ENCODE measurements at regions not wholly inside any gene's neighbourhood (a gene's known extent, or its start where the extent isn't known, plus 50 kb on each side); places are given as distances from the start of the nearest gene placed in this dataset.
"Not testable (repeated sequence)": the region's sequence is repeated elsewhere in the genome, so short reads cannot be mapped to it uniquely, and the experiment has no call there.

DNA sequence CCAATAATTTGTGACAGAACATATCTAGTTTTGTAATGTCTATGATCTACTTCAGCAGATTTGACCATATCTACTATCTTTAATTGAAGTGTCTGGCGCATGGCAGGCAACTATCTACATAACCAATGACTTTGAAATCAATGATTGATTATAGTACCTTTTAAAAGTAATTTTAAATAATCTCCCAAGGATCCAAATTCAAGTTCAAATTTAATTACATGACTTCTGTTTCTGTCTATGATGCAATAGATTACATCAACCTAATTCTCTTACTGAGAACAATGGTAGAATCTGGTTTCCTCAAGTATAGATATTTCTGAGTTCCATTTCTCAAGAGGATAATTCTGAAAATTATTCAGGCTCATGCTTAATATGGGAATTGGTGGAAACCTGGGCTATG is 177.4 kb upstream of the IL15 start:
- DNase-seq = no peak

DNA sequence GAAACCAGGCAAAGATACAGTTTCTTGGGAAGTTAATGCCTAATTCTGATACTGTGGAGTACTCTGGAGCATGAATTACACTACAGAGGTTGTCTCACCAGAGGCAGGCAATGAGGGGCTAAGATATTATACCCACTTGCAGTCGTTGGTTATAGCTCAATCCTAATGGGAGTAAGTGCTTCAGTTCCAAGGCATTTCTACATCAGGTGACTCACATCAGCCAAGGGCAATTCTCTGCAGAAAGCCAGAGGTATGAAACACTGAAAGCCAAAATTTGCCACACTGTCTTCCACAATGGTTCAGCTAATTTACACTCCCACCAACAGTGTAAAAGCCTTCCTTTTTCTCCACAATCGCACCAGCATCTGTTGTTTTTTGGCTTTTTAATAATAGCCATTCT is 174.0 kb upstream of the IL15 start:
- DNase-seq = no peak

DNA sequence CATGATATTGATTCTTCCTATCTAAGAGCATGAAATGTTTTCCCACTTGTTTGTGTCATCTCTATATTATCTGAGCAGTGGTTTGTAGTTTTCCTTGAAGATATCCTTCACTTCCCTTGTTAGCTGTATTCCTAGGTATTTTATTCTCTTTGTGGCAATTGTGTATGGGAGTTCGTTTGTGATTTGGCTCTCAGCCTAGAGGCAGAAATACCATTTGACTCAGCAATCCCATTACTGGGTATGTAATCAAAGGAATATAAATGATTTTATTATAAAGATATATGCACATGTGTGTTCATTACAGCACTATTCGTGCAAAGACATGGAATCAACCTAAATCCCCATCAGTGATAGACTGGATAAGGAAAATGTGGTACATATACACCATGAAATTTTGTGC is 172.7 kb upstream of the IL15 start:
- DNase-seq = no peak

DNA sequence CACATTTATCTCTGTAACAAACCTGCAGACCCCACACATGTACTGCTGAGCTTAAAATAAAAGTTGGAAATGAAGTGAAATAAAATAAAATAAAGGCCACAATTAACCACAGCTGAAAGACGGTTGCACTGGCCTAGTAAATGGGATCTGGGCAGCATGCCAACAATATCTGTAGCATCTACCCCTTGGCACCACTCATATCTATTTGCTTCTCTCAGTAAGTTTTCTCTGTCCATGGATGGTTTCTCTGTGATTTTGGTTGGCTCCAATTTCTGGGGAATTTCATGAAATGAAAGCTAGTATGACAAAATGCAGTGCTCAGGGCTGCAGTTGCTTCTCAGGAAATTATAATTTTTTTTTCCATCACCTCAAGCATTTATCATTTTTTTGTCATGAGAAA is 172.0 kb upstream of the IL15 start:
- peak; percentile 8 for DNase-seq

DNA sequence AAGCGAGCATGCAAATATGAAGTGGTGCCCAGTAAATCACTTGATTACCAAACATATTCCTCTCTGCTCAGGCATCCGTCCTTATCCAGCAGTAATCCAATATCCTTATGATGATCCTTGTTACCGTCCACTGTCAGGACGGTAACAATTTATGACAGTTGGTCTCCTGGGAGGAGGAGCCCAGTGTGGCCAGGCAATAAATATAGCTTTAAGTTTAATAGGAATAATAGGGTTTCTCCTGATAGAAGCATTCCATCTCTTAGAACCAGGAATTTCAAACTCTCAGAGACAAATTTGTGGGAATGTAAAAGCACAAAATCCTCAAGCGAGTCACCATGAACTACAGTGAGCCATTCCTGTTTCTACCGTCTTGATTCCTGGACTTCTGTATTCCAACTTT is 171.2 kb upstream of the IL15 start:
- peak; percentile 71 for DNase-seq

DNA sequence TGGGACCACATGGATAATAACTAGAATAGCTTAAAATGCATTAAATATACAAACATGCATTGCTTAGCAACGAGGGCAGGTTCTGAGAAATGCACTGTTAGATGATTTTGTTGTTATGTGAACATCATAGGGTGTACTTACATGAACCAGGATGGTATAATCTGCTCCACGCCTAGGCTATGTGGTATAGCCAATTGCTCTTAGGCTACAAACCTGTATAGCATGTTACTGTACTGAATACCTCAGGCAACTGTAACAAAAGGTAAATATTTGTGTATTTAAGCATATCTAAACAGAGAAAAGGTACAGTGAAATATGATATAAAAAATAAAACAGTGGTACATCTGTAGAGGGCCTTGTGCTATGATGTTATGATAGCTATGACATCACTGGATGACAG is 169.2 kb upstream of the IL15 start:
- DNase-seq = no peak

DNA sequence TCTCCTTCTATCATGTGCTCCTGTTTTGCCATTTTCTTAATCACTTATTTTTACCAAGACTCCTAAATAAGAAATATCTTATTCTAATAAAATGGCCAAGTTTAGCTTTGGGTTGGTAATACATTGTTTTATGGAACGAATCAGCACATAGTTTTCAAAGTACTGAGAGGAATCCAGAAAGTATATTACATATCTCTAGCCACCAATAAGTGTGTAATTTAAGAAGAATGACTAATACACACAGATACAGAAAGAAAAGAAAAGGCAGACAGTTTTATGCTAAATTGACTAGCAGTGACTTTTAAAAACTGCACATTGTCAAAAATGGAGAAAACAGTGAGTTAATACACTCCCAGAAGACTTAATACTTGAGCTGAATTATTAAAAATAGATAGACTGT is 167.0 kb upstream of the IL15 start:
- peak; percentile 37 for DNase-seq

DNA sequence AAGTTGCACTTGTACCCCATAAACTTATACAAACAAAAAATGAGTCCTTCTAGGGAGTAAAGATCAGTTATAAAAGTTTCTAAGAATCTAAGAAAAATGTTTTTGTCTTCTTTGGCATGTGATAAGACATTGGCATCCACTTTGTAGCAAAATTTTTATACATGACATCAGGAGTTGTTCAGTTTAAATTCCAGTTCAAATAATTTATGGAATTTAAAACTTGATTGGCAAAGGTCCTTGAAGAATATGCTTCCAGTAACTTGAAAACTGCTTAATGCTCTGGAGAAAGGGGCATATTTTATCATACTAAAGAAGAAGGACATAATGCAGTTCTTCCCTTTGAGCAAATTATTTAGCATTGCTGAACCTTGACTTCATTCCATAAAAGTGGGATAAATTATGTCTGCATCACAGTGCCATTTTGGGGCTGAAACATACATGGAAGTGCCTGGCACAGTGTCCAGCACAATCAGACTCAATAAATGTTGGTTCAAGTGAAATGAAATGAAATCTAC is 163.3 kb upstream of the IL15 start:
- peak; percentile 70 for DNase-seq

DNA sequence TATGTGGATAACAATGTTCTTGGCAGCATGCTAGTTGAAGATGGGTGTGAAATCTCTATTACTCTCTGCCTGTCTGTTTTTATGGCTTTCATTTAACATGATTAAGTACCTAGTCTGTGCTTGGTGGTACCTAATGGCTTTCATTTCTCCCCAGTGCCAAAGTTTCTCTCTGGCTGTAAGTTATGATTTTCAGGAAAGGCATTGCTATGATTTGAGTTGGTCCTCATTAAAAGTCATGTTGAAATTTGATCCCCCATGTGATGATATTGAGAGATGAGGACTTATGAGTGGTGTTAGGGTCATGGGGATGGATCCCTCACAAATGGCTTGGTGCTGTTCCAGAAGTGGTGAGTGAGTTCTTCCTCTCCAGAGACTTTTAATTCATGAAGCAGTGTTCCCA is 162.4 kb upstream of the IL15 start:
- peak; percentile 49 for DNase-seq

DNA sequence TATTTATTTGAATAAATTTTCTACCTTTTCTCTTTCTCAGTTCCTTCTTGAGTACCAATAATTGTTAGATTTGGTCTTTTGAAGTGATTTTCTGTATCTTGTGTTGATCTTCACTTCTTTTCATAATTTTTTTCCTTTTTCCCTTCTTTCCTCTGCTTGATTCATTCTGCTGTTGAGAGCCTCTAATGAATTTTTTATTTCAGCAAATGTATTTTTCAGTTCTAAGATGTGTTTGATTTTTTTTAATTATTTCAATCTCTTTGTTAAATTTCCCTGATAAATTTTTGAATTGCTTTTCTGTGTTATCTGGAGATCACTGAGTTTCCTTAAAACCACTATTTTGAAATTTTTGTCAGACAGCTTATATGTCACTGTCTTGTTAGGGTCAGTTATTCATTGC is 155.4 kb upstream of the IL15 start:
- DNase-seq = no peak

DNA sequence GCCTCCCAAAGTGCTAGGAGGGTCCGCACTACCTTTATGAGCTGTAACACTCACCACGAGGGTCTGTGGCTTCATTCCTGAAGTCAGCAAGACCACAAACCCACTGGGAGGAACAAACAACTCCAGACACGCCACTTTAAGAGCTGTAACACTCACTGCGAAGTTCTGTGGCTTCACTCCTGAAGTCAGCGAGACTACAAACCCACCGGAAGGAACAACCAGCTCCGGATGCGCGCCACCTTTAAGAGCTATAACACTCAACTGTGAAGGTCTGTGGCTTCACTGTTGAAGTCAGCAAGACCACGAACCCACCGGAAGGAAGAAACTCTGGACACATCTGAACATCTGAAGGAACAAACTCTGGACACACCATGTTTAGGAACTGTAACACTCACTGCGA is 152.1 kb upstream of the IL15 start:
- not testable (repeated sequence) for DNase-seq

DNA sequence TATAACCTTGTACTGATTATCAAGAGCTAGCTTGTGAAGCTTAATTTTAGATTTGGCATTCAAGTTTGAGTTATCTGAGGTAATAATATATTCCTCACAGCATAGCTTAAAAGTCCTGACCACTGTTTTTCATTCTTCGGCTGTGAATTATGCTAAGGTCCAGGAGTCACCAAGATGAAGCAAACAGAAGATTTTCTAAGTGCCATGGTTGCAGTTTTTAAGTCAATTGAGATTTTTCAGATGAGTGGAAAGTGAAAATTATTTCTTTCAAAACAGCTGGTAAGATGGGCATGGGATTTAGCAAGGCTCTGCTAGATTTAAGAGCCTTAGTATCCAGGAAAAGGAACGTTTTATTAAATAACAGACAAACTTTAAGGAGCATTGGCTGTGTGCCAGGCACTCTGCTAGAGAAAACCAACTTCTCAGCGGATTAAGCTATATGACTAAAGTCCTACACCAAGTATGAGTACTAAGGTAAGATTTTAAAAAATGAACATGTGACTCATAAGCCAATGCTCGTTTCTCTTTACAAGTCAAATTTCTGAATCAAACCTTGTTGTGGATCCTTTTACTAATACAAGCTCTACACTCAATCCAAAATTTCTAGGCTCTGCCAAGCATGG is 149.9 kb upstream of the IL15 start:
- peak; percentile 87 for DNase-seq

DNA sequence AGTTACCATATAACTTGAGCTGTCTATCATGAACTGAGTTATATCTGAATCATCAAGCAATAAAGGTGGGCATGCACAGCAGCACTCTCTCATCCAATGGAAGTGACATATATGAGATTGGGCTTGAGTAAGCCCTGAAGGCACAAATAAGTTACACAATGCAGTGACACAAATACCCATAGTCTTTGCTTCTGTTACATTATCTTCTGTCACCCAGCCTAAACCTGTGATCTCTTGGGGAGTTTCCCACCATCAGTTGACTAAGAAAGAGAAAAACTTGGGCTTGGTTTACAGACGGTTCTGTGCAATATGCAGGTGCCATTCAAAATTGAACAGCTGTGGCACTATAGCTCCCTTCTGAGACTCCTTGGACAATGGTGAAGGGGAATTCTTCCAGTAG is 138.8 kb upstream of the IL15 start:
- DNase-seq = no peak

DNA sequence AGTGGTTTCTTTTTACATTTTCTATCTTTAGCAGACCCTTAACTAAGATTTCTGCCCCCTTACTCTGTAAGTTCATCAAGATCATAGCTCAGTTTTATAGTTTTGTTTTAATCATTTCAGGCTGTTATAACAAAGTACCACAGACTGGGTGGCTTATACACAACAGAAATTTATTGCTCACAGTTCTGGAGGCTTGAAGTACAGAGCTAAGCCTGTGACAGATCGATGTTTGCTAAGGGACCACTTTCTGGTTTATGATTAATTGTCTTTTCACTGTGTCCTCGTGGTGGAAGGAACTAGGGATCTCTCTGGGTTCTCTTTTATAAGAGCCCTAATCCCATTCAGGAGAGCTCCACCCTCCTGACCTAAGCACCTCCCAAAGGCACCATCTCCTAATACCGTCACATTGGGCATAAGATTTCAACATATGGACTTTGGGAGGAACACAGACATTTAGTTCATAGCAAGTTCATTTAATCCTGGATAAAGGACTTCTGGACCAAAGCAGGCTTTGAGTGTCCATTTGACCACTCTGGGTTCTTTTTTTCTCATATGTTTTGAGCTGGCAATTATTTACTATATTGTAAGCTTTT is 137.0 kb upstream of the IL15 start:
- DNase-seq = no peak

DNA sequence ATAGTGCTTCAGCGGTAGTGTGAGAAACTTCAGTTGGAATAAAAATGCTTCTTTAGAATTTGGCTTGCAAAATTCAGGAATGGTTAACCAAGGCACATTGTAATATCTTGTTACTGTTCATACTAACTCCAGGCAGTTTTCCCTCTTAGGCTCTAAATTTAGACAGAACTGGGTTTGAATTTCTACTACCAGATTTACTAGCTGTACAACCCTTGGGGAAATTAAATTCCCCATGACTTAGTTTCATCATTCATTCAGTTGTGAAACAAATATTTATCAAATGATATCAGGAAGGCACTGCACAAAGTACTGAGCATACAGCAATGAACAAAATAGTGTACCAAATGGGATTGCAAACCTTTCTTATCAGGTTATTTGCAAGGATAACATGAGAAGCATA is 135.0 kb upstream of the IL15 start:
- DNase-seq = no peak

DNA sequence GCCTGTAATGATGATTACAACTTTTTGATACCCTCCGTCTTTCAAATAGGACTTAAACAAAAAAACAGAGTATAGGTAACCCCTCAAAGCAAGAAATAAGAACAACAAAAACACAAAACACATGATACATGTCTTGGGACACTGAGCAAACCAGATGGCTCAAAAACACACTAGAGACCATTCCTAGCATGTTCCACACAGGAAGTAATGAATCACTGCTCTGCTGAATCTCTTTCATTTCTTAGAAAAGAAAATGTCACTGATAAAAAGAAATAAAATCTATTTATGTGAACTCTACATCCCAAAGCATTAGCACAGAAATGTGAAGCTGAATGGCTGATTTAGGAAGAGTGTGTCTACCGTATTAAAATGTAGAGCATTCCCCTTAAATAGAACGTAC is 134.5 kb upstream of the IL15 start:
- peak; percentile 45 for DNase-seq

DNA sequence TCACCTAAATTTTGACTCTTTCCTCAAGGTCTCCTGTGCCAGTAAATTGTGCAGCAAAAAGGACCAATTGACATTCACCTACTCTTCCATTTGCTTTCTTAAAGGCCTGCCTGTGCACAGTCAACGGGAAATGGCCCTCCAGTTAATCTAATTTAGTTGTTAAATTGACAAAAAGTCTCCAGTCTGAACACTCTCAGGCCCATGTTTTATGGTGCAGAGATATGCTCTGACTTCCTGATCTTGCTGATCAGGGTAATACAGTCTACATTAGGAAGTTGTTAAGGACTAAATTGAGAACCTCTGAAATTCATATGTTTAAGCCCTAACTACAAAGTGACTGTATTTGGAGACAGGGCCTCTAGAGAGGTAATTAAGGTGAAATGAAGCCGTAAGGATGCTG is 133.6 kb upstream of the IL15 start:
- DNase-seq = no peak

DNA sequence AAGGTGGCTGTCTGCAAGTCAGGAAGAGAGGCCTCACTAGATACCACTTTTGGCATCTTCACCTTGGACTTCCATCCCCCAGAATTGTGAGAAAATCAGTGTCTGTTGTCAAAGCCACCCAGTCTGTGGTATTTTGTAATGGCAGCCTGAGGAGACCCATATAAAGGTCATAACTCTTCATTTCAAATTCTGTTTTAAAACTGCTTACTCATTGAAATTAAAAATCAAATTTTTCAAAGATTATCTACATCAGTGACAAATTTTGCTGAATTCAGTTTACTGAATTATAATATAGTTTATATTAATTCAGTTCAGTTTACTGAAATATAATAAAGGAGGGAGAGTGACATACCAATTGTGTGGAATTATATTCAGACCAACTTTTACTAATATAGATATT is 133.1 kb upstream of the IL15 start:
- DNase-seq = no peak

DNA sequence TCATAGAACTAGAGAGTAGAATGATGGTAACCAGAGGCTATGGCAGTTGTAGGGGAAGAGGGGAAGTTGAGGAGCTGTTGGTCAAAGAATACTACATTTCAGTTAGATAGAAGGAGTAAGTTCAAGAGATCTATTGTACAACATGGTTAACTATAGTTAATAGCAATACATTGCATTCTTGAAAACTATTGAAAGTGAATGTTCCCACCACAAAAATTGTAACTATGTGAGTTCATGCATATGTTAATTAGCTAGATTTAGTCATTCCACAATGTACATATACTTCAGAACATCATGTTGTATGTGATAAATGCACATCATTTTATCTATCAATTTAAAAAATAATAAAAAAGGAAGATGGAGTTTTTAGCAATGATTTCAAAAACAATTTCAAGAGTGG is 125.3 kb upstream of the IL15 start:
- DNase-seq = peak; percentile 72

DNA sequence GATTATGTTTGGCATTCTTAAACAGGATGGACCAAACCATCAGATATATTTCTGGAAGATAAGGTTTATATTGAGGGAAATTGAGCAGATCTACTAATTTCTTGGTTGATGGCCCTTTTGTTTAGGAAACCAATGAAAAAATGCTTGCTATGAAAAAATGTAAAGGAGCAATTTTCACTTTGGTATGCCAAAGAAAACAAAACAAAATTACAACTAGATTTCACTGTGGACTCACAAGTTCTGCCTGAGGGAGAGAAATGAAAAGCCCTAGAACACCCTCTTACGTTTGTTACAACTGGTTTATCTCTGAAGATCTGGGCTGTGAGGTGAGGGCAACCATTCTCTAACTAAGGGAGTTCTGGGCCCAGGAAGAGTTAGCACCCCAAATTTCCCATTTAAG is 122.5 kb upstream of the IL15 start:
- peak; percentile 55 for DNase-seq

DNA sequence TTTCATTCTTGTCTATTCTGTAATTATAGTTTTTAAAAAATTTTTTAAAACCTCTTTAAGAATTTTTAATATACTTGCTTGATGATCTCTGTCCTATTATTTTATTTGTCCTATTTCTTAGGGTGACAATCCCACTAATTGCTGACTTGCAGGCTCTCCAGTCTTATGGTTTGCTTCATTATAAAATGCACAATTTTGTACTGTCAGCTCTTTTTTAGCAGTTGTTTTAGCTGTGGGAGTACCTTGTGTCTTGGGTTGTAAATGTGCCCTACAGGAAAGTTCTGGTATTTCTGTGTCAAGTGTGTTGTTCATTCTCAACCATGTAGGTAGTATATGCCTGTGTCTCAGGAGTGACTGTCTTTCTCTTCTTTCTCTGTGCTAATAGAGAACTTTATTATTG is 118.2 kb upstream of the IL15 start:
- no peak for DNase-seq

DNA sequence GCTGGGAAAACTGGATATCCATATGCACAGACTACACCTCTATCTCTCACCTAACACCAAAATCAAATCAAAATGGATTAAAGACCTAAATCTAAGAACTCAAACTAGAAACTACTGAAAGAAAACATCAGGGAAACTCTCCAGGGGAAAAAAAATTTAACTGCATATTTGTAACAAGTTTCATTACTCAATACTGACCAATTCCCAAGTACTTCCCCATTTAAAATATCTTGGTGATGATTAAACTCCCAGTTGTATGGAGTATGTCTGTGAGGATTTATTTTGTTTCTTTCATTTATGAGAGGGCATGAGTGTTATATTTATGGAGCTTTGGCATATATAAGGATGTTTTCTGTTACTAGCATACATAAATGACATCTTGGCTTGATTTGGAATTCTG is 112.3 kb upstream of the IL15 start:
- DNase-seq = peak; percentile 78

DNA sequence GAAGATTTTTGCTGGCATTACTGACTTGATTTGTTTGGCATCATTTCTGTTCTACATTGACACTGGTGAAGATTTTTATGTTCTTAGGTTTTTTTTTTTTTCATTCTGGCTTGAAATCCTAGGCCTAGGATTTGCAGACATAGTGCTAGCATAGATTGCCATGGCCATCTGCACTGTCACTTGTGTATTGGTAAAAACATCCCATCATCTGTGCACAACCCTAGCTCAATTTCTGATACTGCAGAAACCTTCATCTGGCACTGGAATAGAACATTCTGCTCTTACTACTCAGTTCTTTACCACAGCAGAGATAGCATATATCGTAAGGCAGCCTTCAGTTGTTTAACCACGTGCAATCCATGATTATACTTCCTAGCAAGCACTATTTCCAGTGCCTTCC is 111.5 kb upstream of the IL15 start:
- no peak for DNase-seq

DNA sequence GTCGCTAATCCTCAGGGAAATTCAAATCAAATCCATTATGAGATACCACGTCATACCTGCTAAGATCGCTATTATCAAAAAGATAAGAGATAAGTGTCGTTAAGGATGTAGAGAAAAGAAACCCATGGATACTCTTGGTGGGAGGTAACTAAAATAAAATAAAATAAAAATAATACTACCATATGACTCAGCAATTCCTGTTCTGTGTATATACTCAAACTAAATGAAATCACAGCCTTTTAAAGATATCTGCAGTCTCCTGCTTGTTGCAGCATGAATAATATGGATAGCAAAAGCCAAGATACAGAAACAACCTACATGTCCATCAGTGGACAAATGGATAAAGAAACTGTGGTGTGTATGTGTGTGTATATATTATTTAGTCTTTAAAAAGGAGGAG is 105.8 kb upstream of the IL15 start:
- DNase-seq = no peak

DNA sequence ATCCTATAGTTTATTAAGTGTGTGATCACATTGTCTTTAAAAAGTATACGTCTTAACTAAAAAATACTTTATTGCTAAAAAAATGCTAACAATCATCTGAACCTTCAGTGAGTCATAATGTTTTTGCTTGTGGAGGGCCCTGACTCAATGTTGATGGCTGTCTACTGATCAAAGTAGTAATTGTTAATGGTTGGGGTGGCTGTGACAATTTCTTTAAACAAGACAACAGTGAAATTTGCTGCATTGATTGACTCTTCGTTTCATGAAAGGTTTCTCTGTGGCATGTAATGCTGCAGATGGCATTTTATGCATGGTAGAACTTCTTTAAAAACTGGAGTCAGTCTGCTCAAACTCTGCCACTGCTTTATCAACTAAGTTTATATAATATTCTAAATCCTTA is 101.4 kb upstream of the IL15 start:
- no peak for DNase-seq

Data from fibroblast of skin of scalp (primary cell).